ENCODE measurements at regions not wholly inside any gene's neighbourhood (a gene's known extent, or its start where the extent isn't known, plus 50 kb on each side); places are given as distances from the start of the nearest gene placed in this dataset.
"Not testable (repeated sequence)": the region's sequence is repeated elsewhere in the genome, so short reads cannot be mapped to it uniquely, and the experiment has no call there.

DNA sequence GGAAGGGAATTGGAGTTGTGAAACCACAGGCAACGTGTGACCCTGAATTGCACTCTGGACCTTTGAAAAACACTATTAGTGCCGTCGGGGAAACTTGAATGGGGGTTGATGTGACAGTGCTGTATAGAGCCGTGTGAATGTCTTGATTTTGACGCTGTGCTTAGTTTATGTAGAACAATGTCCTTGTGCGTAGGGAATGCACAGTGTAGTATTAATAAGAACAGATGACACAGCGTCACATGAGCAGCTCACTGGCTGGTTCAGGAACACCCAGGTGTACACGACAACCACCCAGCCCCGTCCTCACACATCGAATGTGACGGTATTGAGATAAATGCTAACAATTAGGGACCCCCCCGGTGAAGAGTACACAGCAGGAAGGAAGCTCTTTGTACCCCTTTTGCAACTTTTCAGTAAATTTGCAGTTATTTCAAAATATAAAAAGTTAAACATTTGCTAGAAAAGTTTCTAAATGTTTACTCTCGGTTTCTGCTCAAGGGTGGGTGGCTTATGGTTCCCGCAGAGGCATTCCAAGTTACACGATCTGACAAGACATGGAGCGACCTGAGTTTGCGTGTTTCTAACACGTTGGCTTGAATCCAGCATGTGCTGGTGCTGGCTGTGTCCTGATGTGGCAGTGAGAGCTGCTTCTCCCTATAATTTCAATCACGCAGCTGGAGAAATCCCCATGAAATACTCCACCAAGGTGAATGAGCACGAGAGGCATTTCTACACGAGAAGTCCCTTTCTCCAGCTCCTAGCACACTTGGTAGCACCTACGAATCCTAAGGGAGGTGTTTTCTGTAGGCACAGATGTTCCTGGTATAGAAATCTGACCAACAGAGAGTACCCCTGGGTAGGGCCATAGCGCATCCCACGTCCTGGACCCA lies 208.0 kb upstream of the EXOC2 start:
- no peak for DNase-seq (ENCODE audit: low read depth)

- DNase-seq (ENCODE audit: low read depth): no peak
These were observed 204.7 kb upstream of the EXOC2 start for GRCh38 chr6:897528-898207.

GRCh38 chr6:894274-894673 lies 201.3 kb upstream of the EXOC2 start:
- DNase-seq (ENCODE audit: low read depth): no peak

DNA sequence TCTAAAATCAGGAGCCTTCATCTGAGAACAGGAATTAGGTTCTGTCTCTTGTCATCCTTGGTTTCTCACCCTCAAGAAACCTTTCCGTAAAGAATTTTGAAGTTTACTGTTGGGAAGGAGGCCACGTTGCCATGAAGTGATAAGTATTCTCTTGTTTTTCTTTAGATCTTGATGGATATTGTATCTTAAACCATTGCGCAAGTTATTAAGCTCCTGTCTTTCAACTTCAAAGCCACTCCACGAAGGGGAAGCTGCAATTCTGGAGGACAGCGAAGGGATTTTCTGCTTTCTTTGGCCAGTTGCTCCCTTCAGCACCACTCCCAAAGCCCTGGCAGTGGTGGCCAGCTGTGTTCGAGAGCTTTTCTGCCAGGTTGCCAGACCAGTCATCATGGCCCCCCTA lies 198.1 kb upstream of the EXOC2 start:
- DNase-seq (ENCODE audit: low read depth): no peak

DNA sequence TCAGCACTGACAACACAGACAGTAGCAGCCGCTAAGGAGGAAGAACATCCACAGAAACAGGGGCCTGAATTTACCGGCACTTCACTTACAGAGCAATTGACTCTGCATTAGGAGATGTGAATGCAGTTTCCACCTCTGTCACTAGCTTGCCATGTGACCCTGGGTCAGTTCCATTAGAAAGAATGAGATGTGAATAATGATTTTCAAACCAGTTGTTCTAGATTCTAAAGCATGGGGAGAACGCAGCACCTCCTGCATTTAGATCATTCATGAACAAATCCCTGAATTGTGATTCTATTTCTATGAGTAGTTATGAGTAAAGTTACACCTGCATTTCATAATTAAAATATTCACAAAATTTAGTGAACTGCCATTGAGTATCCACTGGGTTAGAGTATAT lies 197.3 kb upstream of the EXOC2 start:
- no peak for DNase-seq (ENCODE audit: low read depth)

- DNase-seq (ENCODE audit: low read depth): no peak
These were observed 194.8 kb upstream of the EXOC2 start for GRCh38 chr6:887583-888235.

- not testable (repeated sequence) for DNase-seq (ENCODE audit: low read depth)
These were observed 193.2 kb upstream of the EXOC2 start for GRCh38 chr6:886116-886515.

GRCh38 chr6:885051-885590 lies 192.2 kb upstream of the EXOC2 start:
- DNase-seq (ENCODE audit: low read depth): no peak

GRCh38 chr6:884570-884969 lies 191.6 kb upstream of the EXOC2 start:
- DNase-seq (ENCODE audit: low read depth): no peak

DNA sequence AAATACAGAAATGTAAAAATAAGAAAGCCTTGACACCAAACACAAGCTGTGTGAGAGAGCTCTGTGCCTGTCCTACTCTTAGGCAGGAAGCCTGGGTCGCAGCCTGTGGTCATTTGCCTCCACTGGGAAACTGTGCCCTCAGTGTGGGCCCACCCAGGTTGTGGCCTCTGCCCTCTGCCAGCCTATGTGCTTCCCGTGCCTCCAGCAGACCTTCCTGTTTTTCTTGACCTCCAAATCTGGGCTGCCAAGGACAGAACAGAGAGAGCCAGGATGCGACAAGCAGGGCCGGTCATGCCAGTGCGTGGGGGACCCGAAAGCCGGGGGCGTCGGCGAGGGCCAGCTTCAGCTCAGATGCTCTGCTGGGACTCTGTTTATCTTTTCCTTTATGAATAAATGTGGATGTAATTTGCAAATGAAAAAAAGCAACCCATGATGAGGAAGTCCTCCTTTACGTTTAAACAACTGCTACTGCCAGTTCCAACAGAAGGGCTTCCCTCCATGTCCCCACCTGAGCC lies 189.2 kb upstream of the EXOC2 start:
- DNase-seq (ENCODE audit: low read depth): no peak

DNA sequence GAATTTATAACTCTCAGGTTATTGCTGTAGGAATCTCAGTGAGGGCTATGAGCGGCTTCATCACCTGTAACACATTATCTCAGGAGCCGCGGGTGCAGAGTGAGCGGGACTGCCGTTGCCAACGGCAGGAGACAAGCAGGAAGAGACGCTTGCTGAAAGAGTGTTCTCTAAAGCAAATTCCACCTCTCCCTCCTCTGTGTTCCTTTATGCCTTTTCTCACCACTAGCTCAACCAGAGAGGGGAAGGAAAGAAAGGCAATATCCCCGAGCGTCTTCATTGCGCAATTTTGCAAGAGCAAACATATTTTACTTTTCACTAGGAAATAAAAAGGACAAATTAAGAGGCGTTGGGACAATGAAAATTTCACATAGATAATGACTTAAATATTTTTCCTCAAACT lies 185.2 kb upstream of the EXOC2 start:
- DNase-seq (ENCODE audit: low read depth): no peak

DNA sequence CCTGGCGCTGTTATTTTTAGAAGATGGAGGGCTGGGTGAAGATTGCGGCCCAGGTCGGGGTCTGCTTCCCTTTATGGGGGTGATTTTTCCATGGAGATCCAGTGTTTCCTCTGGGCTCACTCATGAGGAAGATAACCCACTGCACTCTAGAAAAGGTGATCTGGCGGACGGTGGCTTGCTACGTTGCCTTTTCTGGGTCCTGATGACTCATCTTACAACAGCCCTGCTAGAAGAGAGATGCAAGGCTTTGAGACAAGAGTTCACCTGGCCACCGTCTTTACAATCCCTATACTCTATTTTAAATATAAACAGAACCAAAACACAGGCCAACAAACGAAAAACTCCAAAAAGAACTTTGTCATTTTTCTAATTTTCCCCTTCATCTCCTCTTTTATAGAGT lies 182.1 kb upstream of the EXOC2 start:
- no peak for DNase-seq (ENCODE audit: low read depth)

DNA sequence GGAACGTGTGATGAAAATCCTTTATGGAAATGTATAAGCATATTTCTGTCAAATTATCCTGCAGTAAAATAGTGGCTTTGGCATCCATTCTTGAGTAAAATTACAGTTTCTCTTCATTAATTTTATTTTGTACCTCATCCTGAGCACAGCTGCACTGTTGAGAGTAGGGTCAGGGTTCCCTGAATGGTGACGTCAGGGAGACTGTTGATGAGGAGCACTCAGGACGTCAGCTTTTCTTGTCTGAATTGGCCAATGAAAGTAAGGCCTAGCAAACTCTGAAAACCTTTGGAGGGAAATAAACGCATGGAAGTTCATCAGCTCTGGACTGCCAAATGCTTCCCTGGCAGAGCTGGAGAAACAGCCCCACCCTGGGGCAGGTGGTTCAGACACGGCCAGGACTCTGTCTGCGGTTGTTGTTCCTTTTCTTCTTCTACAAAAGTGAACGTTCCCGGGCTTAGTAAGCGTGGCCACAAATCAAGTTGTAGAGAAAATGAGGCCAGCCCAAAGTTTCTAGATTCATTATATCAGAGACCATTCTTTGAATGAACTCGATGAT lies 179.7 kb upstream of the EXOC2 start:
- DNase-seq (ENCODE audit: low read depth): no peak

DNA sequence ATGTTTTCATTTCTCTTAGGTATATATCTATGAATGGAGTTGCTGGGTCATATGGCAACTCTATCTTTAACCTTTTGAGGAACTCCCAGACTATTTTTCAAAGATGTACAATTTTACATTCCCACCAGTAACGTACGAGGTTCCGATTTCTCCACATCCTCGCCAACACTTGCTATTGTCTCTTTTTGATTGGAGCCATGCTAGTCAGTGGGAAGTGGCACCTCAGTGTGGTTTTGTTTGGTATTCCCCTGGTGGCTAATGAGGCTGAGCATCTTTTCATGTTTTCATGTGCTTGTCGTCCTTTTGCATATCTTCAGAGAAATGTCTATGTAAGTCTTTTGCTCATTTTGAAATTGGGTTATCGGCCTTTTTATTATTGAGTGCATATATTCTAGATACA lies 178.6 kb upstream of the EXOC2 start:
- no peak for DNase-seq (ENCODE audit: low read depth)

- DNase-seq (ENCODE audit: low read depth): no peak
These were observed 177.2 kb upstream of the EXOC2 start for GRCh38 chr6:870096-870495.

GRCh38 chr6:868201-868600 lies 175.3 kb upstream of the EXOC2 start:
- DNase-seq (ENCODE audit: low read depth): no peak

- no peak for DNase-seq (ENCODE audit: low read depth)
These were observed 174.4 kb upstream of the EXOC2 start for GRCh38 chr6:867378-867777.

DNA sequence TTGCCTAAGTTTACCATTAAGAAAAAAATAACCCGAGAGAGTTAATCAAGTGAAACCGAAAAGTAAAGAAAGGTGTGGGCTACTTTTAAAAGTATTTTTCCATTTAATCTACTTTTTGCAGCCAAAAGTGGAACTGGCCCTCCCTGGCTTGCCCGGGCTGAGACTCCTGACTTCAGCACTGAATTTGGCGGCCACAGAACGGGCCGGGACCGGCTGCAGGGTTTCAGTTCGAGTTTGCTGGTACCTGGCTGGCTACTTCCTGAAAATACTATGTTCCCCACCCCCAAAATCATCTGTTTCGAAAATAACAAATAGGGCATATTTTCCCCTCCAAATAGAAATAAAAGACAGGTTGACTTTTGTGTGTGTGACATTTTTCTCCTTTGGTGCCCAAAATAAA lies 173.4 kb upstream of the EXOC2 start:
- no peak for DNase-seq (ENCODE audit: low read depth)

- DNase-seq (ENCODE audit: low read depth): no peak
These were observed 172.9 kb upstream of the EXOC2 start for GRCh38 chr6:865846-866245.

DNA sequence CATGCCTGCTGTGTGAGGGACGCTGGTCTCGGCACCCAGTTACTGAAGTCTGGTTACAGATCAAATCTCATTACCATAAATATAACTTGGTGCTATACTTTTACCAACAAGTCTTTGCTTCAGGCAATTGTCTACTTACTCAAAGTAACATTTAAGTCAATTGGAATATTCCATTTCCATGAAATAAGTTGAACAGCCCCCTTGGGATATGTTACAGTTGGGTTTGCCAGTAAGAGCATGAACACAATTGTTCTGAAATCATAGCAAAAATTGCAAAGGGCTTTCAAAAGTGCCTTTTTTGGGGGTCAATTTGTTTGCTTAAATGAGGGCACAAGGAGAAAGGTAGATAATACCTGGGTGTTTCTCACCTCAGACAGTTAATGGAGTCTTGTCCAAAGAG lies 170.9 kb upstream of the EXOC2 start:
- DNase-seq (ENCODE audit: low read depth): no peak

GRCh38 chr6:863127-863526 lies 170.2 kb upstream of the EXOC2 start:
- not testable (repeated sequence) for DNase-seq (ENCODE audit: low read depth)

DNA sequence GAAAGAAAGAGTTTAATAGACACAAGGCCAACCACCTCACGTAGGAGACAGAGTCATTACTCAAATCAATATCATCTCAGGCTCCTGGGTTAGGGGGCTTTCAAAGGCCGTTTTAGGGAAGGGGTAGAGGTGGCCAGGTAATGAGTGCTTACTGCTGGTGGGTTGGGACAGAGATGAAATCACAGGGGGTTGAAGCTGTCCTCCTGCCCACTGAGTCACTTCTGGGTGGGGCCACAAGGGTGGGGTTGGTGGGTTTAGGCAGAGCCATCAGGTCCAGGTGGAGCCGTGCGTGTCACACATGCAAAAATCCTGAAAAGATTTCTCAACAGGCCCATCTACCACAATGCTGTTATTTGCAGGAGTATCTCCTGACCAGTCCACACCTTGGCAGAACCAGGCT lies 167.0 kb upstream of the EXOC2 start:
- no peak for DNase-seq (ENCODE audit: low read depth)

All from GM04503 (cell line).